CD4-positive, CD25-positive, alpha-beta regulatory T cell (primary cell): ENCODE measurements at regions not wholly inside any gene's neighbourhood (a gene's known extent, or its start where the extent isn't known, plus 50 kb on each side); places are given as distances from the start of the nearest gene placed in this dataset.
A peak's percentile ranks its signal among the peaks of the same experiment; 100 is the strongest.

Experiments used
- ATAC-seq, 2 donors: fragments of 150-1000 bp; cut with Tn5 transposase; one replicate each; pipeline ENCODE4 v1.10.0; 2021; ENCODE audit warnings: low read depth in 2 of 2, moderate number of reproducible peaks in 2 of 2, moderate library complexity in 1 of 2
- DNase-seq, 3 donors: peaks; one replicate each; pipeline versions ENCODE4 v3.0.0 to v3.0.0-alpha.2; 2012 to 2022; ENCODE audit warnings: mixed read lengths in 1 of 3
- H3K27ac ChIP-seq: one replicate; pipeline ENCODE4 v1.7.0; 2013; ENCODE audit warnings: mild to moderate bottlenecking, low read length; ENCODE audit not compliant: insufficient read depth, poor library complexity, severe bottlenecking
- H3K27me3 ChIP-seq: one replicate; pipeline ENCODE4 v1.7.0; 2013; ENCODE audit warnings: low read length; ENCODE audit not compliant: control insufficient read depth, insufficient read depth
- H3K36me3 ChIP-seq: one replicate; pipeline ENCODE4 v1.7.0; 2013; ENCODE audit warnings: mild to moderate bottlenecking, low read length, moderate library complexity; ENCODE audit not compliant: control insufficient read depth, insufficient read depth
- H3K4me1 ChIP-seq: 2 replicates; pipeline ENCODE4 v1.7.0; 2013; ENCODE audit warnings: mild to moderate bottlenecking, low read length; ENCODE audit not compliant: insufficient read depth, control insufficient read depth, poor library complexity, severe bottlenecking
- H3K4me3 ChIP-seq: one replicate; pipeline ENCODE4 v1.7.0; 2013; ENCODE audit warnings: low read depth, mild to moderate bottlenecking, low read length, moderate library complexity
- H3K9me3 ChIP-seq, 2 experiments: 1 replicate in 1 of 2; 2 replicates in 1 of 2; pipeline ENCODE4 v1.7.0; 2013; ENCODE audit warnings: low read length in 2 of 2, mild to moderate bottlenecking in 1 of 2, moderate library complexity in 1 of 2; ENCODE audit not compliant: control insufficient read depth in 2 of 2
- H3K27ac Mint-ChIP-seq, 3 donors: one replicate each; pipeline ENCODE4 v1.8.0; 2020 to 2022; ENCODE audit warnings: mild to moderate bottlenecking in 3 of 3, mixed read lengths in 3 of 3, moderate library complexity in 2 of 3
- H3K27me3 Mint-ChIP-seq: one replicate; pipeline ENCODE4 v1.8.0; 2022; ENCODE audit warnings: mild to moderate bottlenecking, mixed read lengths
- H3K36me3 Mint-ChIP-seq: one replicate; pipeline ENCODE4 v1.8.0; 2020; ENCODE audit warnings: mixed read lengths
- H3K4me1 Mint-ChIP-seq, 4 donors: one replicate each; pipeline ENCODE4 v1.8.0; 2020 to 2022; ENCODE audit warnings: mixed read lengths in 4 of 4, mild to moderate bottlenecking in 1 of 4
- H3K4me3 Mint-ChIP-seq, 4 donors: one replicate each; pipeline ENCODE4 v1.8.0; 2020 to 2022; ENCODE audit warnings: mild to moderate bottlenecking in 4 of 4, mixed read lengths in 4 of 4, moderate library complexity in 3 of 4
- H3K9me3 Mint-ChIP-seq, 7 donors: one replicate each; pipeline ENCODE4 v1.8.0; 2020 to 2022; ENCODE audit warnings: mixed read lengths in 7 of 7, mild to moderate bottlenecking in 3 of 7, moderate library complexity in 2 of 7

- no peak overlapping the region for H3K4me3 Mint-ChIP-seq
- no peaks in the 10 kb centered on the region for H3K27me3 Mint-ChIP-seq
- Histone ChIP-seq H3K4me1 (no peaks in the 10 kb centered on the region), H3K4me3 (no peak overlapping the region), H3K36me3 (no peaks in the 10 kb centered on the region), H3K9me3 (peaks cover 4 to 22% of the 10 kb centered on the region in 2 experiments), H3K27me3 (no peaks in the 10 kb centered on the region), H3K27ac (no peak overlapping the region)
- peaks cover 0 to 26% (median 11%) of the 10 kb centered on the region in 7 donors for H3K9me3 Mint-ChIP-seq
- DNase-seq (no peak), ATAC-seq (no peak)
- H3K27ac Mint-ChIP-seq: no peak overlapping the region
- no peaks in the 10 kb centered on the region for H3K4me1 Mint-ChIP-seq
- no peaks in the 10 kb centered on the region for H3K36me3 Mint-ChIP-seq
Observed at GRCh38 chr5:104186510-104186909, 623.9 kb upstream of the NUDT12 start.

GRCh38 chr5:104186100-104186499, 623.5 kb upstream of the NUDT12 start:
- DNase-seq: peak in 2 of 3 donors; percentile 4 to 11
- peaks cover 0 to 29% (median 11%) of the 10 kb centered on the region in 7 donors for H3K9me3 Mint-ChIP-seq
- H3K4me3 Mint-ChIP-seq: no peak overlapping the region

GRCh38 chr5:104184264-104184663, 621.7 kb upstream of the NUDT12 start:
- no peaks in the 10 kb centered on the region for H3K36me3 Mint-ChIP-seq
- no peak for ATAC-seq
- peaks cover 8 to 42% of the 10 kb centered on the region in 2 experiments for H3K9me3 ChIP-seq
- H3K9me3 Mint-ChIP-seq: peaks cover 0 to 41% (median 16%) of the 10 kb centered on the region in 7 donors
- no peak overlapping the region for H3K4me3 ChIP-seq
- no peak overlapping the region for H3K4me3 Mint-ChIP-seq
- no peaks in the 10 kb centered on the region for H3K4me1 ChIP-seq
- H3K27ac ChIP-seq: no peak overlapping the region
- DNase-seq: no peak
- H3K27me3 Mint-ChIP-seq: no peaks in the 10 kb centered on the region
- no peaks in the 10 kb centered on the region for H3K4me1 Mint-ChIP-seq
- H3K36me3 ChIP-seq: no peaks in the 10 kb centered on the region
- H3K27ac Mint-ChIP-seq: no peak overlapping the region
- H3K27me3 ChIP-seq: no peaks in the 10 kb centered on the region

More at GRCh38 chr5:104186100-104186499, 623.5 kb upstream of the NUDT12 start:
- Histone ChIP-seq H3K9me3 (peaks cover 6 to 24% of the 10 kb centered on the region in 2 experiments), H3K4me1 (no peaks in the 10 kb centered on the region), H3K36me3 (no peaks in the 10 kb centered on the region), H3K4me3 (no peak overlapping the region), H3K27me3 (no peaks in the 10 kb centered on the region), H3K27ac (no peak overlapping the region)
- H3K27ac Mint-ChIP-seq: no peak overlapping the region
- no peaks in the 10 kb centered on the region for H3K27me3 Mint-ChIP-seq
- H3K36me3 Mint-ChIP-seq: no peaks in the 10 kb centered on the region
- H3K4me1 Mint-ChIP-seq: no peaks in the 10 kb centered on the region
- no peak for ATAC-seq

GRCh38 chr5:104178829-104179456, 616.4 kb upstream of the NUDT12 start:
- no peak overlapping the region for H3K27ac Mint-ChIP-seq
- peak in 1 of 3 donors; percentile 7 for DNase-seq
- no peaks in the 10 kb centered on the region for H3K4me1 Mint-ChIP-seq

GRCh38 chr5:104178066-104178465, 615.5 kb upstream of the NUDT12 start:
- H3K4me1 Mint-ChIP-seq: no peaks in the 10 kb centered on the region
- H3K36me3 Mint-ChIP-seq: no peaks in the 10 kb centered on the region
- H3K27me3 Mint-ChIP-seq: no peaks in the 10 kb centered on the region
- peaks cover 0 to 22% (median 12%) of the 10 kb centered on the region in 7 donors for H3K9me3 Mint-ChIP-seq
- no peaks in the 10 kb centered on the region for H3K27me3 ChIP-seq
- no peak overlapping the region for H3K27ac Mint-ChIP-seq
- no peak overlapping the region for H3K27ac ChIP-seq
- no peak for DNase-seq
- no peaks in the 10 kb centered on the region for H3K4me1 ChIP-seq
- H3K36me3 ChIP-seq: no peaks in the 10 kb centered on the region
- no peak overlapping the region for H3K4me3 Mint-ChIP-seq
- ATAC-seq: no peak
- no peak overlapping the region for H3K4me3 ChIP-seq
- H3K9me3 ChIP-seq: peaks cover 5 to 27% of the 10 kb centered on the region in 2 experiments

More at GRCh38 chr5:104178829-104179456, 616.4 kb upstream of the NUDT12 start:
- no peaks in the 10 kb centered on the region for H3K27me3 ChIP-seq
- no peaks in the 10 kb centered on the region for H3K36me3 ChIP-seq
- H3K27ac ChIP-seq: no peak overlapping the region
- no peak overlapping the region for H3K4me3 ChIP-seq
- Mint-ChIP-seq H3K36me3 (no peaks in the 10 kb centered on the region), H3K4me3 (no peak overlapping the region), H3K9me3 (peaks cover 0 to 22% (median 12%) of the 10 kb centered on the region in 7 donors), H3K27me3 (no peaks in the 10 kb centered on the region)
- H3K9me3 ChIP-seq: peaks cover 5 to 24% of the 10 kb centered on the region in 2 experiments
- ATAC-seq: no peak
- no peaks in the 10 kb centered on the region for H3K4me1 ChIP-seq

GRCh38 chr5:104177651-104178050, 615.1 kb upstream of the NUDT12 start:
- H3K9me3 Mint-ChIP-seq: peaks cover 0 to 22% (median 11%) of the 10 kb centered on the region in 7 donors
- H3K27ac ChIP-seq: no peak overlapping the region
- no peaks in the 10 kb centered on the region for H3K4me1 ChIP-seq
- no peaks in the 10 kb centered on the region for H3K27me3 Mint-ChIP-seq
- H3K36me3 ChIP-seq: no peaks in the 10 kb centered on the region
- H3K36me3 Mint-ChIP-seq: no peaks in the 10 kb centered on the region
- ATAC-seq (no peak), DNase-seq (no peak)
- H3K4me3 ChIP-seq: no peak overlapping the region
- peaks cover 5 to 28% of the 10 kb centered on the region in 2 experiments for H3K9me3 ChIP-seq
- no peak overlapping the region for H3K4me3 Mint-ChIP-seq
- no peaks in the 10 kb centered on the region for H3K4me1 Mint-ChIP-seq
- no peaks in the 10 kb centered on the region for H3K27me3 ChIP-seq
- no peak overlapping the region for H3K27ac Mint-ChIP-seq

GRCh38 chr5:104172976-104173375, 610.4 kb upstream of the NUDT12 start:
- no peaks in the 10 kb centered on the region for H3K27me3 ChIP-seq
- H3K27ac ChIP-seq: no peak overlapping the region
- H3K27me3 Mint-ChIP-seq: no peaks in the 10 kb centered on the region
- H3K4me1 Mint-ChIP-seq: no peaks in the 10 kb centered on the region
- no peak overlapping the region for H3K4me3 Mint-ChIP-seq
- H3K27ac Mint-ChIP-seq: no peak overlapping the region
- H3K36me3 ChIP-seq: no peaks in the 10 kb centered on the region
- no peaks in the 10 kb centered on the region for H3K36me3 Mint-ChIP-seq
- ATAC-seq (no peak), DNase-seq (no peak)
- peaks cover 2 to 4% of the 10 kb centered on the region in 2 experiments for H3K9me3 ChIP-seq
- peaks cover 0 to 8% (median 2%) of the 10 kb centered on the region in 7 donors for H3K9me3 Mint-ChIP-seq
- H3K4me1 ChIP-seq: no peaks in the 10 kb centered on the region
- H3K4me3 ChIP-seq: no peak overlapping the region
